HCT116 (cell line): ENCODE measurements at regions not wholly inside any gene's neighbourhood (a gene's known extent, or its start where the extent isn't known, plus 50 kb on each side); places are given as distances from the start of the nearest gene placed in this dataset.

Source experiments
- ATAC-seq: fragments of 200-7000 bp; cut with Tn5 transposase; 2 replicates; pipeline ENCODE4 v1.9.1; 2020; ENCODE audit warnings: mild to moderate bottlenecking, moderate library complexity
- BruUV-seq: library from RNA; stranded (reverse); fragments of 400-500 nt; replicated peaks from 2 replicates; lab custom pipeline; 2021; lab: Mats Ljungman, UMichigan
- CTCF ChIA-PET: fragments of 300-600 bp; sonication (Branson Sonifier 250); formaldehyde crosslinking; loops from one replicate; lab custom pipeline; 2021; ENCODE audit warnings: antibody characterized with exemption; lab: Charles Lee
- POLR2A ChIA-PET: fragments of 300-600, 350-600 bp; sonication (Branson Sonifier 250); formaldehyde crosslinking; loops from one replicate; lab custom pipeline; 2021; ENCODE audit warnings: antibody characterized with exemption; lab: Charles Lee
- RAD21 ChIA-PET, 2 experiments: fragments of 300-600 bp; sonication (Branson Sonifier 250); formaldehyde crosslinking; loops; one replicate each; lab custom pipeline; 2023; ENCODE audit warnings: low total read pairs in 2 of 2; ENCODE audit not compliant: uncharacterized antibody in 2 of 2, unreplicated experiment in 2 of 2, low non-redundant PET in 1 of 2; lab: Charles Lee
- DNase-seq: peaks from one replicate; pipeline ENCODE4 v3.0.0-alpha.2; 2010; ENCODE audit warnings: low read depth, low spot score
- H2AFZ ChIP-seq: fragments of 200-600 bp; shearing (Covaris generic), sonication (generic); 2 replicates; pipeline ENCODE4 v1.6.1; 2017; ENCODE audit warnings: low read depth, mixed run types, mixed read lengths, antibody characterized with exemption, low read length; ENCODE audit not compliant: poor library complexity, severe bottlenecking
- H3K27ac ChIP-seq: 2 replicates; pipeline ENCODE4 v1.5.1; 2012; ENCODE audit warnings: low read depth, low read length
- H3K27me3 ChIP-seq: fragments of 200-600 bp; sonication (generic); 2 replicates; pipeline ENCODE4 v1.6.1; 2016; ENCODE audit warnings: mixed run types, low read length, mixed read lengths; ENCODE audit not compliant: insufficient read depth
- H3K36me3 ChIP-seq, 2 experiments: fragments of 200-500 bp in 1 of 2; fragments of 200-600 bp in 1 of 2; sonication (Bioruptor generic) in 1 of 2; sonication (generic) in 1 of 2; 2 replicates each; pipeline versions ENCODE4 v1.5.1 to v1.6.1; 2014 to 2016; ENCODE audit warnings: low read length in 2 of 2, inconsistent platforms in 1 of 2, mixed read lengths in 1 of 2, mixed run types in 1 of 2; ENCODE audit not compliant: insufficient read depth in 2 of 2, control insufficient read depth in 1 of 2
- H3K4me1 ChIP-seq, 2 experiments: fragments of 200-600 bp in 1 of 2; sonication (generic) in 1 of 2; 2 replicates each; pipeline versions ENCODE4 v1.5.1 to v1.6.1; 2012 to 2017; ENCODE audit warnings: low read length in 2 of 2, inconsistent platforms in 1 of 2, mild to moderate bottlenecking in 1 of 2, mixed read lengths in 1 of 2, mixed run types in 1 of 2, moderate library complexity in 1 of 2; ENCODE audit not compliant: insufficient read depth in 2 of 2, control insufficient read depth in 1 of 2
- H3K4me2 ChIP-seq: fragments of 200-600 bp; sonication (generic); 2 replicates; pipeline ENCODE4 v1.6.1; 2017; ENCODE audit warnings: mixed run types, low read length, mixed read lengths
- H3K4me3 ChIP-seq, 2 experiments: fragments of 200-600 bp in 1 of 2; sonication (generic) in 1 of 2; replicated peaks in 1 of 2; 2 replicates each; pipeline ENCODE4 v1.5.1; 2011 to 2016; ENCODE audit warnings: low read length in 2 of 2, control low read depth in 1 of 2, low read depth in 1 of 2, mild to moderate bottlenecking in 1 of 2, mixed read lengths in 1 of 2, mixed run types in 1 of 2
- H3K79me2 ChIP-seq: fragments of 200-600 bp; sonication (generic); 2 replicates; pipeline ENCODE4 v1.6.1; 2017; ENCODE audit warnings: mild to moderate bottlenecking, mixed run types, low read length, moderate library complexity, mixed read lengths; ENCODE audit not compliant: insufficient read depth
- H3K9ac ChIP-seq: fragments of 200-600 bp; sonication (generic); 2 replicates; pipeline ENCODE4 v1.6.1; 2016; ENCODE audit warnings: low read length, mixed read lengths
- H3K9me2 ChIP-seq: fragments of 200-600 bp; sonication (generic), shearing (Covaris generic); 2 replicates; pipeline ENCODE4 v1.6.1; 2017; ENCODE audit warnings: mixed run types, mild to moderate bottlenecking, moderate library complexity; ENCODE audit not compliant: insufficient read depth
- H3K9me3 ChIP-seq, 2 experiments: fragments of 200-500 bp in 1 of 2; fragments of 200-600 bp in 1 of 2; sonication (Bioruptor generic) in 1 of 2; sonication (generic) in 1 of 2; 2 replicates each; pipeline ENCODE4 v1.6.1; 2014 to 2017; ENCODE audit warnings: low read length in 2 of 2, mixed read lengths in 2 of 2, inconsistent platforms in 1 of 2, low read depth in 1 of 2, mild to moderate bottlenecking in 1 of 2, mixed run types in 1 of 2, moderate library complexity in 1 of 2; ENCODE audit not compliant: control insufficient read depth in 1 of 2, insufficient read depth in 1 of 2
- H4K20me1 ChIP-seq: fragments of 200-600 bp; sonication (generic), shearing (Covaris generic); 2 replicates; pipeline ENCODE4 v1.6.1; 2017; ENCODE audit warnings: mixed run types, mild to moderate bottlenecking, moderate library complexity; ENCODE audit not compliant: insufficient read depth
- CBX3 ChIP-seq: IDR thresholded peaks from 2 replicates; pipeline ENCODE4 v1.6.1; 2012; ENCODE audit warnings: low read depth
- CEBPB ChIP-seq: IDR thresholded peaks from 2 replicates; pipeline ENCODE4 v1.6.1; 2012; ENCODE audit warnings: low read depth
- EGR1 ChIP-seq: IDR thresholded peaks from 2 replicates; pipeline ENCODE4 v1.6.1; 2012; ENCODE audit warnings: low read depth
- ELF1 ChIP-seq: IDR thresholded peaks from 2 replicates; pipeline ENCODE4 v1.6.1; 2012; ENCODE audit warnings: low read depth, borderline replicate concordance
- JUND ChIP-seq: IDR thresholded peaks from 2 replicates; pipeline ENCODE4 v1.6.1; 2012
- POLR2AphosphoS5 ChIP-seq: IDR thresholded peaks from 2 replicates; pipeline ENCODE4 v1.6.1; 2011; ENCODE audit warnings: mild to moderate bottlenecking, low read depth, low read length, moderate library complexity
- SIN3A ChIP-seq: IDR thresholded peaks from 2 replicates; pipeline ENCODE4 v1.6.1; 2012; ENCODE audit warnings: low read depth
- SP1 ChIP-seq: IDR thresholded peaks from 2 replicates; pipeline ENCODE4 v1.6.1; 2012; ENCODE audit warnings: low read depth
- SRF ChIP-seq: IDR thresholded peaks from 2 replicates; pipeline ENCODE4 v1.6.1; 2012; ENCODE audit warnings: low read depth
- TCF7L2 ChIP-seq: IDR thresholded peaks from 2 replicates; pipeline ENCODE4 v1.7.0; 2011; ENCODE audit warnings: borderline replicate concordance, inconsistent platforms; ENCODE audit not compliant: insufficient read depth, insufficient read length; ENCODE audit errors: extremely low read depth
- YY1 ChIP-seq: IDR thresholded peaks from 2 replicates; pipeline ENCODE4 v1.6.1; 2011; ENCODE audit warnings: low read length, low read depth, moderate library complexity, mild to moderate bottlenecking; ENCODE audit not compliant: insufficient replicate concordance; ENCODE audit errors: extremely low read depth
- ZFX ChIP-seq: fragments of 450-650 bp; IDR thresholded peaks from 2 replicates; pipeline ENCODE4 v1.6.1; 2017
- ZNF274 ChIP-seq: fragments of 200-500 bp; sonication (Bioruptor generic); IDR thresholded peaks from 2 replicates; pipeline ENCODE4 v1.6.1; 2014; ENCODE audit warnings: mild to moderate bottlenecking, low read depth, low read length, inconsistent platforms
- intact Hi-C: fragments of 100-400 bp; cut with micrococcal nuclease; formaldehyde crosslinking; loops from 2 replicates; pipeline ENCODE4 v1.10.0; 2022
- TF ChIP-seq, protein P1 (sequence below): IDR thresholded peaks from 2 replicates; pipeline ENCODE4 v1.6.1; 2012; ENCODE audit warnings: low read depth
- TF ChIP-seq, protein P2 (sequence below): IDR thresholded peaks from 2 replicates; pipeline ENCODE4 v1.6.1; 2012
- TF ChIP-seq, protein P3 (sequence below): IDR thresholded peaks from 2 replicates; pipeline ENCODE4 v1.6.1; 2011; ENCODE audit warnings: mild to moderate bottlenecking, low read length, moderate library complexity; ENCODE audit not compliant: insufficient replicate concordance; ENCODE audit errors: extremely low read depth

DNA sequence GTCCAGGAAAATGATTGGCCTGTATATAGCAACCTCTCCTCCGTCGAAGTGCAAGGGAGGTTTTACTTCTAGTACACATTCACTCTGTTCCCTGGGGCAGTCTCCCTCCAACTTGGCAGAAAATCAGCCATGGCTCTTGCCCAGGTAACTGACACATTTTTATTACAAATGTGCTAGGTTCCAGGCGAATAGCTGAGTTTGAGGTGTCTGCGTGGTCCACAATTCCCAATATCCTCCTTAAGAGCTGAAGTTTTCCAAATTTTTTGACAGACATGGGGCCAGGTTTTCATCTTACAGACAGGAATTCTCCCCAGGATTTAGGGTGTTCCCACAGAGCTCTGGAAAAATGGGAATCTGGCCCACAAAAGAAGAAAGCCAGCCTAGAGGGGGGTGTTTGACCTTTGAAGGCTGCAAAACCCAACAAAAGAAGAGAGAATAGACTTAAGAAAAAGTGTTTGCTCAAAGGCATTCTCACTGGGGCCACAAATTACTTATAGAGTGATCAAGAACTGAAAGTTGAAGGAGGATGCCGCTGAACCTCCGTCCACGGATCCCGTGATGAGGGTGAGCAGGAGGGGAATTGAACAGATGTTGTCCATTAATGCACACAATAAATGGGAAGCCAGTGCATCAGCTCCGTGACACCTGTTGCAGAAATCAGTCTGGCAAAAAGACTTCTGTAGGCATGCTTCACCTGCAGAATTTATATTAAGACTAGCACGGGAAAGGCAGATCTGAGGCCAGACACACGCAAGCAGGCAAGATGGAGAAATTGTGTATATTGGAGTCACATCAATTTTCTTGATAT, 242.3 kb upstream of the COPS8 start:
- Histone ChIP-seq H3K4me1 (no peaks in the 10 kb centered on the region), H3K79me2 (no peaks in the 10 kb centered on the region), H3K9me2 (no peaks in the 10 kb centered on the region), H3K9me3 (no peaks in the 10 kb centered on the region; a peak in 1 of 4 replicates), H3K27ac (no peak overlapping the region), H3K4me2 (no peak overlapping the region), H3K4me3 (no peak overlapping the region), H3K36me3 (no peaks in the 10 kb centered on the region), H3K27me3 (0 out of 2 replicates have a peak, but pooled peaks cover 9% of the 10 kb centered on the region), H3K9ac (no peak overlapping the region), H2AFZ (no peak overlapping the region), H4K20me1 (no peaks in the 10 kb centered on the region)
- ChIA-PET POLR2A (no interaction called here), RAD21 (no interaction called here), CTCF (no interaction called here)
- no TSS peak for BruUV-seq
- ATAC-seq: no peak
- no peak for DNase-seq
- no peak for TF ChIP-seq POLR2AphosphoS5
- no peak for TF ChIP-seq ELF1
- no peak for TF ChIP-seq TCF7L2
- TF ChIP-seq, protein P1, sequence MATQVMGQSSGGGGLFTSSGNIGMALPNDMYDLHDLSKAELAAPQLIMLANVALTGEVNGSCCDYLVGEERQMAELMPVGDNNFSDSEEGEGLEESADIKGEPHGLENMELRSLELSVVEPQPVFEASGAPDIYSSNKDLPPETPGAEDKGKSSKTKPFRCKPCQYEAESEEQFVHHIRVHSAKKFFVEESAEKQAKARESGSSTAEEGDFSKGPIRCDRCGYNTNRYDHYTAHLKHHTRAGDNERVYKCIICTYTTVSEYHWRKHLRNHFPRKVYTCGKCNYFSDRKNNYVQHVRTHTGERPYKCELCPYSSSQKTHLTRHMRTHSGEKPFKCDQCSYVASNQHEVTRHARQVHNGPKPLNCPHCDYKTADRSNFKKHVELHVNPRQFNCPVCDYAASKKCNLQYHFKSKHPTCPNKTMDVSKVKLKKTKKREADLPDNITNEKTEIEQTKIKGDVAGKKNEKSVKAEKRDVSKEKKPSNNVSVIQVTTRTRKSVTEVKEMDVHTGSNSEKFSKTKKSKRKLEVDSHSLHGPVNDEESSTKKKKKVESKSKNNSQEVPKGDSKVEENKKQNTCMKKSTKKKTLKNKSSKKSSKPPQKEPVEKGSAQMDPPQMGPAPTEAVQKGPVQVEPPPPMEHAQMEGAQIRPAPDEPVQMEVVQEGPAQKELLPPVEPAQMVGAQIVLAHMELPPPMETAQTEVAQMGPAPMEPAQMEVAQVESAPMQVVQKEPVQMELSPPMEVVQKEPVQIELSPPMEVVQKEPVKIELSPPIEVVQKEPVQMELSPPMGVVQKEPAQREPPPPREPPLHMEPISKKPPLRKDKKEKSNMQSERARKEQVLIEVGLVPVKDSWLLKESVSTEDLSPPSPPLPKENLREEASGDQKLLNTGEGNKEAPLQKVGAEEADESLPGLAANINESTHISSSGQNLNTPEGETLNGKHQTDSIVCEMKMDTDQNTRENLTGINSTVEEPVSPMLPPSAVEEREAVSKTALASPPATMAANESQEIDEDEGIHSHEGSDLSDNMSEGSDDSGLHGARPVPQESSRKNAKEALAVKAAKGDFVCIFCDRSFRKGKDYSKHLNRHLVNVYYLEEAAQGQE: no peak
- TF ChIP-seq SIN3A: no peak
- no peak for TF ChIP-seq CEBPB
- no peak for TF ChIP-seq ZNF274
- TF ChIP-seq, protein P2, sequence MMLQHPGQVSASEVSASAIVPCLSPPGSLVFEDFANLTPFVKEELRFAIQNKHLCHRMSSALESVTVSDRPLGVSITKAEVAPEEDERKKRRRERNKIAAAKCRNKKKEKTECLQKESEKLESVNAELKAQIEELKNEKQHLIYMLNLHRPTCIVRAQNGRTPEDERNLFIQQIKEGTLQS: no peak
- TF ChIP-seq SP1: no peak
- TF ChIP-seq ZFX: no peak
- TF ChIP-seq, protein P3, sequence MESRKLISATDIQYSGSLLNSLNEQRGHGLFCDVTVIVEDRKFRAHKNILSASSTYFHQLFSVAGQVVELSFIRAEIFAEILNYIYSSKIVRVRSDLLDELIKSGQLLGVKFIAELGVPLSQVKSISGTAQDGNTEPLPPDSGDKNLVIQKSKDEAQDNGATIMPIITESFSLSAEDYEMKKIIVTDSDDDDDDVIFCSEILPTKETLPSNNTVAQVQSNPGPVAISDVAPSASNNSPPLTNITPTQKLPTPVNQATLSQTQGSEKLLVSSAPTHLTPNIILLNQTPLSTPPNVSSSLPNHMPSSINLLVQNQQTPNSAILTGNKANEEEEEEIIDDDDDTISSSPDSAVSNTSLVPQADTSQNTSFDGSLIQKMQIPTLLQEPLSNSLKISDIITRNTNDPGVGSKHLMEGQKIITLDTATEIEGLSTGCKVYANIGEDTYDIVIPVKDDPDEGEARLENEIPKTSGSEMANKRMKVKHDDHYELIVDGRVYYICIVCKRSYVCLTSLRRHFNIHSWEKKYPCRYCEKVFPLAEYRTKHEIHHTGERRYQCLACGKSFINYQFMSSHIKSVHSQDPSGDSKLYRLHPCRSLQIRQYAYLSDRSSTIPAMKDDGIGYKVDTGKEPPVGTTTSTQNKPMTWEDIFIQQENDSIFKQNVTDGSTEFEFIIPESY: no peak
- TF ChIP-seq EGR1: no peak
- no peak for TF ChIP-seq YY1
- TF ChIP-seq SRF: no peak
- no peak for TF ChIP-seq CBX3
- TF ChIP-seq JUND: no peak
- intact Hi-C loops: no loop called here
